ENCODE measurements at regions not wholly inside any gene's neighbourhood (a gene's known extent, or its start where the extent isn't known, plus 50 kb on each side); places are given as distances from the start of the nearest gene placed in this dataset.

- Mint-ChIP-seq H3K36me3 (ENCODE audit: low read depth) (no peaks in the 10 kb centered on the region), H3K4me1 (ENCODE audit: low read depth) (no peaks in the 10 kb centered on the region), H3K9me3 (no peaks in the 10 kb centered on the region), H3K27me3 (peaks cover 15% of the 10 kb centered on the region), H3K4me3 (no peak overlapping the region), H3K27ac (no peak overlapping the region)
- no peak overlapping the region for H3K27ac ChIP-seq (ENCODE audit: low read depth in 1 of 2, low read length in 2 of 2)
- ChIA-PET CTCF (no interaction called here), POLR2A (no interaction called here)
- DNase-seq: no peak
- no peaks in the 10 kb centered on the region for H3K4me1 ChIP-seq (ENCODE audit: insufficient read depth, low read length)
- intact Hi-C loops (cut with DNase I, micrococcal nuclease): no loop called here
- no peak for ATAC-seq (ENCODE audit: poor library complexity)
- H3K4me3 ChIP-seq (ENCODE audit: low read length): no peak overlapping the region
- H3K9me3 ChIP-seq (ENCODE audit: control insufficient read depth in 1 of 2, insufficient read depth in 1 of 2, low read length in 2 of 2): no peaks in the 10 kb centered on the region
- H3K27me3 ChIP-seq (ENCODE audit: control insufficient read depth in 1 of 2, insufficient read depth in 2 of 2, low read length in 2 of 2): no peaks in the 10 kb centered on the region
- TF ChIP-seq, protein P1, sequence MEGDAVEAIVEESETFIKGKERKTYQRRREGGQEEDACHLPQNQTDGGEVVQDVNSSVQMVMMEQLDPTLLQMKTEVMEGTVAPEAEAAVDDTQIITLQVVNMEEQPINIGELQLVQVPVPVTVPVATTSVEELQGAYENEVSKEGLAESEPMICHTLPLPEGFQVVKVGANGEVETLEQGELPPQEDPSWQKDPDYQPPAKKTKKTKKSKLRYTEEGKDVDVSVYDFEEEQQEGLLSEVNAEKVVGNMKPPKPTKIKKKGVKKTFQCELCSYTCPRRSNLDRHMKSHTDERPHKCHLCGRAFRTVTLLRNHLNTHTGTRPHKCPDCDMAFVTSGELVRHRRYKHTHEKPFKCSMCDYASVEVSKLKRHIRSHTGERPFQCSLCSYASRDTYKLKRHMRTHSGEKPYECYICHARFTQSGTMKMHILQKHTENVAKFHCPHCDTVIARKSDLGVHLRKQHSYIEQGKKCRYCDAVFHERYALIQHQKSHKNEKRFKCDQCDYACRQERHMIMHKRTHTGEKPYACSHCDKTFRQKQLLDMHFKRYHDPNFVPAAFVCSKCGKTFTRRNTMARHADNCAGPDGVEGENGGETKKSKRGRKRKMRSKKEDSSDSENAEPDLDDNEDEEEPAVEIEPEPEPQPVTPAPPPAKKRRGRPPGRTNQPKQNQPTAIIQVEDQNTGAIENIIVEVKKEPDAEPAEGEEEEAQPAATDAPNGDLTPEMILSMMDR (IDR thresholded peaks at IDR 0.05): no peak
- H3K36me3 ChIP-seq (ENCODE audit: insufficient read depth, low read length): no peaks in the 10 kb centered on the region
Observed at GRCh38 chr1:88324899-88325298, 359.2 kb upstream of the PKN2 start.

- peaks cover 8% of the 10 kb centered on the region for H3K27me3 Mint-ChIP-seq
Observed at GRCh38 chr1:88327391-88328267, 356.4 kb upstream of the PKN2 start.

DNA sequence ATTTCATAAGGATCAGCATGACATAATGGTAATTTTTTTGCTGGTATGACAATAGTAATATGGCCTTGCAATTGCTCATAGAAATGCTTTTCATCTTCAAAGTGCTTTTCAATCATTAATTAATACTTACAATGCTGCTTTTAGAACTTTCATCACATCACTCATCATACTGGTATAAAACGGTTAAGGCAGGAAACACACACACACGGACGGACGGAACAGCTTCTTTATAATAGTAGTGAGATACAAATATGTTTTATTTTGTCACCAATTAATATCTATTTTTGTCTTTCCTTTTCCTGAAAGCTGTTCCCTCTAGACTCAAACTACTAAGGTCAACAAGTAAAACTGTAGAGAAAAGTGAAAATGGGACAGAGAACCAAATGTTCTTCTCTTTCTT is 353.9 kb upstream of the PKN2 start:
- H3K4me1 ChIP-seq (ENCODE audit: insufficient read depth, low read length): no peaks in the 10 kb centered on the region
- DNase-seq (no peak), ATAC-seq (ENCODE audit: poor library complexity) (no peak)
- H3K27ac ChIP-seq (ENCODE audit: low read depth in 1 of 2, low read length in 2 of 2): no peak overlapping the region
- CTCF ChIA-PET: no interaction called here
- Mint-ChIP-seq H3K4me1 (ENCODE audit: low read depth) (no peaks in the 10 kb centered on the region), H3K27me3 (peaks cover 8% of the 10 kb centered on the region), H3K36me3 (ENCODE audit: low read depth) (no peaks in the 10 kb centered on the region), H3K27ac (no peak overlapping the region), H3K4me3 (no peak overlapping the region), H3K9me3 (no peaks in the 10 kb centered on the region)
- no peaks in the 10 kb centered on the region for H3K27me3 ChIP-seq (ENCODE audit: control insufficient read depth in 1 of 2, insufficient read depth in 2 of 2, low read length in 2 of 2)
- POLR2A ChIA-PET: no interaction called here
- no peaks in the 10 kb centered on the region for H3K36me3 ChIP-seq (ENCODE audit: insufficient read depth, low read length)
- TF ChIP-seq, protein P1 (IDR thresholded peaks at IDR 0.05): no peak
- H3K9me3 ChIP-seq (ENCODE audit: control insufficient read depth in 1 of 2, insufficient read depth in 1 of 2, low read length in 2 of 2): no peaks in the 10 kb centered on the region
- H3K4me3 ChIP-seq (ENCODE audit: low read length): no peak overlapping the region
- intact Hi-C loops (cut with DNase I, micrococcal nuclease): no loop called here

More at GRCh38 chr1:88327391-88328267, 356.4 kb upstream of the PKN2 start:
- TF ChIP-seq, protein P1 (IDR thresholded peaks at IDR 0.05): no peak
- DNase-seq (no peak), ATAC-seq (ENCODE audit: poor library complexity) (no peak)
- H3K36me3 ChIP-seq (ENCODE audit: insufficient read depth, low read length): no peaks in the 10 kb centered on the region
- H3K9me3 ChIP-seq (ENCODE audit: control insufficient read depth in 1 of 2, insufficient read depth in 1 of 2, low read length in 2 of 2): no peaks in the 10 kb centered on the region
- Mint-ChIP-seq H3K27ac (no peak overlapping the region), H3K4me1 (ENCODE audit: low read depth) (no peaks in the 10 kb centered on the region), H3K9me3 (no peaks in the 10 kb centered on the region), H3K4me3 (no peak overlapping the region), H3K36me3 (ENCODE audit: low read depth) (no peaks in the 10 kb centered on the region)
- H3K27ac ChIP-seq (ENCODE audit: low read depth in 1 of 2, low read length in 2 of 2): no peak overlapping the region
- no peak overlapping the region for H3K4me3 ChIP-seq (ENCODE audit: low read length)
- ChIA-PET CTCF (no interaction called here), POLR2A (no interaction called here)
- no peaks in the 10 kb centered on the region for H3K4me1 ChIP-seq (ENCODE audit: insufficient read depth, low read length)
- intact Hi-C loops (cut with DNase I, micrococcal nuclease): no loop called here
- no peaks in the 10 kb centered on the region for H3K27me3 ChIP-seq (ENCODE audit: control insufficient read depth in 1 of 2, insufficient read depth in 2 of 2, low read length in 2 of 2)

Measured in CD4-positive, alpha-beta T cell (primary cell).